GM13976 (cell line): ENCODE measurements at regions not wholly inside any gene's neighbourhood (a gene's known extent, or its start where the extent isn't known, plus 50 kb on each side); places are given as distances from the start of the nearest gene placed in this dataset.

Source experiments
- DNase-seq: peaks from one replicate; pipeline ENCODE4 v3.0.0; 2012; ENCODE audit warnings: low spot score
- in situ Hi-C: fragments of 300-500 bp; cut with MboI; formaldehyde crosslinking; loops from one replicate; pipeline ENCODE4 v1.12.0; 2022; ENCODE audit warnings: low sequenced_read_pairs, mixed read lengths, inconsistent platforms; ENCODE audit not compliant: unreplicated experiment
- TF ChIP-seq, protein P1 (sequence below): IDR thresholded peaks from 2 replicates; pipeline ENCODE4 v1.5.1; 2012; ENCODE audit warnings: borderline replicate concordance, mild to moderate bottlenecking; ENCODE audit not compliant: insufficient read depth; ENCODE audit errors: extremely low read depth, missing control alignments, control extremely low read depth

DNA sequence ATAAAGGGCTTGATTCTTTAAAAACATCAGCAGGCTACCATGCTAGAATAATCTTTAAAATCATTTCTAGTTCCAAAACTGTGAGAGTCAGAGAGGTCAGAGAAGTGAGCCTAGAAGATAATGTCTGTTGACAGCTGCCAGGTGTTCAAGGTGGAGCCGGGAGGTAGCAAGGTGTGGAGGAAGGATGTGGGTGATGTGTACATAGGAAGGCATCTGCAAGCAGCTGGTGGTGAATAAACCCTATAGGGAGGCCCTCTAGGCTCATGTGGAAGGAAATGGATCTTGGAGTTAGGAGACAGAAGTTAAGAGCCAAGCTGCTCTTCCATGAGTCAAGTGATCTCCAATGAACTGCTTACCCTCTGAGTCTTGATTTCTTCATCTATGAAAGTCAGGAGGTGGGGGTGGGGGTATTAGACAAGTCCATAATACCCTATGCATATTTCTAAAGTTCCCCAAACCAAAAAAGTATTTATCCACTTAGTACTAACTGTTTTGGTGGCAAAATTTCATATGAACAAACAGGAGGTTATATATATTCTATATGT, 266.3 kb downstream of the RHOU start:
- TF ChIP-seq, protein P1, sequence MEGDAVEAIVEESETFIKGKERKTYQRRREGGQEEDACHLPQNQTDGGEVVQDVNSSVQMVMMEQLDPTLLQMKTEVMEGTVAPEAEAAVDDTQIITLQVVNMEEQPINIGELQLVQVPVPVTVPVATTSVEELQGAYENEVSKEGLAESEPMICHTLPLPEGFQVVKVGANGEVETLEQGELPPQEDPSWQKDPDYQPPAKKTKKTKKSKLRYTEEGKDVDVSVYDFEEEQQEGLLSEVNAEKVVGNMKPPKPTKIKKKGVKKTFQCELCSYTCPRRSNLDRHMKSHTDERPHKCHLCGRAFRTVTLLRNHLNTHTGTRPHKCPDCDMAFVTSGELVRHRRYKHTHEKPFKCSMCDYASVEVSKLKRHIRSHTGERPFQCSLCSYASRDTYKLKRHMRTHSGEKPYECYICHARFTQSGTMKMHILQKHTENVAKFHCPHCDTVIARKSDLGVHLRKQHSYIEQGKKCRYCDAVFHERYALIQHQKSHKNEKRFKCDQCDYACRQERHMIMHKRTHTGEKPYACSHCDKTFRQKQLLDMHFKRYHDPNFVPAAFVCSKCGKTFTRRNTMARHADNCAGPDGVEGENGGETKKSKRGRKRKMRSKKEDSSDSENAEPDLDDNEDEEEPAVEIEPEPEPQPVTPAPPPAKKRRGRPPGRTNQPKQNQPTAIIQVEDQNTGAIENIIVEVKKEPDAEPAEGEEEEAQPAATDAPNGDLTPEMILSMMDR: no peak
- no peak for DNase-seq
- in situ Hi-C loops: no loop called here

DNA sequence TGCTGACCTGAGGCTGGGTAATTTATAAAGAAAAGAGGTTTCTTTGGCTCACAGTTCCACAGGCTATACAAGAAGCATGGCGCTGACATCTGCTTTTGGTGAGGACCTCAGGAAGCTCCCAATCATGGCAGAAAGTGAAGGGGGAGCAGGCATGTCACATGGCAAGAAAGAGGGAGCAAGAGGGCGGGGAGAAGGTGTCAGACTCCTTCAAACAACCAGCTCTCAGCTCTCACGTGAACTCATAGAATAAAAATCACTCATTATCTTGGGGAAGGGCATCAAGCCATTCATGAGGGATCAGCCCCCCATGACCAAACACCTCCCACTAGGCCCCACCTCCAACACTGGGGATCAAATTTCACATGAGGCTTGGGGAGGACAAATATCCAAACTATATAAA, 266.8 kb downstream of the RHOU start:
- TF ChIP-seq, protein P1: no peak
- no peak for DNase-seq
- in situ Hi-C loops: no loop called here

DNA sequence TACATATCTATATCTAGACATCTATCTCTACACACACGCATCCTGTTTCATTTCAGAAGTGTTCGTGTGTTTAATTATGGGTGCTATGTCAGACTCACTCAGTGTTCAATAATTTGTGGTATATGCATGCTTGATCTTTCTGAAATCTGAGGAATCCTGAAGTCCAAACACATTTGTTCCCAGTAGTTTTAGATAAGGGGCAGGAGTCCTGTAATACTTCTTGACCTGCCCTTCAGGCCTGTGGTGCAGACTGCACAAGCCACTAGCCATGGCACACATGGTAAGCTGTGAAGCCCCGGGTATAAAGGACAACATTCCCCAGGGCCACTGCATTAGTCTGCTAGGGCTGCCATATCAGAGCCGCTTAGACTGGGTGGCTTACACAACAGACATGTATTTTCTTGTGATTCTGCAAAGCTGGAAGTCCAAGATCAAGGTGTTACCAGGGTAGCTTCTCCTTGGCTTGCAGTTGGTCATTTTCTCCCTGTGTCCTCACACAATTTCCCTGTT, 267.2 kb downstream of the RHOU start:
- DNase-seq: no peak
- TF ChIP-seq, protein P1: no peak
- in situ Hi-C loops: no loop called here

DNA sequence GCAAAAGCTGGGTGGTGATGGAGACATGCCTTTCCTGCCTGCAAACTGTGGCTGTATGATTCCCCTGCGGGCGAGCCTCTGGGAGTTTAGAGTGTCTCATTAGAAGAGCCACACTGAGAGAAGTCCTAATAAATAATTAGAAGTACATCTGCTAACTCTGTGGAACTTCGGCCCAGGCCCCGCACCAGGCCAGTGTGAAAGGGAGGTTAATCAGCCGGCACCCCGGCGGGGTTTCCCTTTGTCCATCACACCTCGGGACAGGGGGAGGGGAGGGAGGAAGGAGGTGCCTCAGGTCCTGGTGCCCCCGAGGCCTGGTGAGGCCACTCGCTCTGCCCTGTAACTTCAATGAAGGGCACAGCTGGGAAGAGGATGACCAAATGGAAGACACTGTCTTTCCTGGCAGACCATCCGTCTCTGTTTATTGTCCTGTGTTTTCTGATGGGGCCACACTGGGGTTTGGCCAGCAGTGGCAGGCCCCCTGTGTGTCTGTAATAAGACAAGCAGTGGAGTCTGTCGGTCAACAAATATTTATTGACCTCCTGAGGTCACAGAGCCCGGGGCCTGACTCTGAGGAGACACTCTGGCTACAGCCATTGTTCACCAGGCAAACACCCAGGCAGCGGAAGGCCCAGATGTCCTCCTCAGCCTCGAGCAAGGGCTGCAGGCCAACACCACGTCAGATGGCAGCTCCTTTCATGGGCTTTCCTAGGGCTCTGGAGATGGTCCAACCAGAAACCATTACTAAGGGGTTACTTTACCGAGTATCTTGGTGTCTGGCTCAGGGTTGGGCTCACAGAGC, 267.5 kb upstream of the RAB4A start:
- in situ Hi-C loops: no loop called here
- DNase-seq: no peak
- TF ChIP-seq, protein P1: no peak

DNA sequence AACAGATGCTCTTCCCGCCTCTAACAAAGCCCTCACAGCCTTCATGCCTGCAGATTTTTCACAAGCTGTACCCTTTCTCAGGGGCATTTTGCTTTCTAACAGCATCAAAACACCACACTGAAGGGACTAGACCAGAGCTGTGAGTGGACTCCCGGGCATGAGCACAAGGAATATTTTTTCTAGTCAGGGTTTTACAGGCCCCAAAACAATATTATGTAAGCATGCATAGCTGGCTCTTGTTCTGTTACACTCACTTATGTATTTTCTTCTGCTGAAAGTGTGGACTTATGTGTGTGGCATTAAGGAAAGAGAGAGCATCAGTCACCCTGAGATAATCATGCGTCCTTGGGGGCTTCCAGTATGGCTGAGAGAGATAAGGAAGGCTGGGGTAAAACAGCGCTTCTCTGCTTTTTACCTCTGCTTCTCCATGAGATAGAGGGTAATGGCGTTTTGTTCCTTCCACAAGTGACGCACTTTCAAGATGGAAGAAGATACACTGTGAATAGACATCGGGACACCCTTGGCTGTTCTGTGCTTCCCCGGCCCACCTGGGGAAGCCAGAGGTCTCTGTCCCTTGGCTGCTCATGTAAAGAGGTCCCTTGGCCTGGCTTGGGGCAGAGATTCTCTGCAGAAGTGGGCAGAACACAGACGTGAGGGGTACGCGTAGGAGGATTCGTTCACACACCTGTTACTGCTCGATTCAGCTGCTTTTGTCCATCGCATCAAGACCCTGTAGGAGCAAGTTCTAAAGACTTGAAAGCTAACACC, 266.7 kb upstream of the RAB4A start:
- TF ChIP-seq, protein P1: no peak
- in situ Hi-C loops: no loop called here
- no peak for DNase-seq

DNA sequence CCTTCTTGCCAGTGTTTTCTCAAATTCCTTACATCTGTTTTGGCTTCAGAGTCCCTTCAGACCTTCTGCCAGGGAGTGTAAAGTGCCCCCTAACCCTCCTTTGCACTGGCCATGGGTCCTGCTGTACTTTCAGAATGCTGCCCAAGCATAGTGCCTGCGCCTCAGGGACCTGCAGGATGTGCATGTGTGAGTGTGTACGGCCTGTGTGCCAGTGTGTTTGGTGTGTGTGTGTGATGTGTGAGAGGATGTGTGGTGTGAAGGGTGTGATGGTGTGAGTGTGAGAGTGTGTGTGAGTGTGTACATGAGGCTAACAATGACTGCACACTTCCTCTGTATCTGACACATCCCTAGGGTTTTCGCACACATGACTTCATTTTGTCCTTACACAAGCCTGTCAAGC, 265.8 kb upstream of the RAB4A start:
- TF ChIP-seq, protein P1: no peak
- no peak for DNase-seq
- in situ Hi-C loops: no loop called here
